Occipital lobe (tissue), 1 donor: ENCODE measurements at regions not wholly inside any gene's neighbourhood (a gene's known extent, or its start where the extent isn't known, plus 50 kb on each side); places are given as distances from the start of the nearest gene placed in this dataset.
"Not testable (repeated sequence)": the region's sequence is repeated elsewhere in the genome, so short reads cannot be mapped to it uniquely, and the experiment has no call there.

Experiments
- DNase-seq: peaks from one replicate; lab custom pipeline; 2025; lab: John Stamatoyannopoulos, UW

DNA sequence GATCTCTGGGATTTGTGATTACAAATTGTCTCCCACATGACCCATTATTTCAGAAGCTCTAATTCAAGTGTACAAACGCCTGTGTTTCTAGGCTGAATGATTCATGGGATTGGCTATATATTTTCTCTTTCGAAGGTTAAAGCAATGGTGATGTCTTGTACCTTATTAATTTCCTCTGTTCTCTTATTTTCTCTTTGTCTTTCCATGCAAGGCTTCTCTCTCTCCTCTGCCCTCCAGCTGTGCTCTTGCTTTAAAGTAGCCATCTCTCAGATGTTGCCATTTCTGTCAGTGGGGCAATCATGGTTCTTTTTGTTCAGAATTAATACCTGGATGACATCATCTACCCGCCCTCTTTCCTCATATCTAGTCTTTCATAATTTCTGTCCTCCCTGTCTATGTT is 184.3 kb upstream of the ATP10B start:
- no peak for DNase-seq

DNA sequence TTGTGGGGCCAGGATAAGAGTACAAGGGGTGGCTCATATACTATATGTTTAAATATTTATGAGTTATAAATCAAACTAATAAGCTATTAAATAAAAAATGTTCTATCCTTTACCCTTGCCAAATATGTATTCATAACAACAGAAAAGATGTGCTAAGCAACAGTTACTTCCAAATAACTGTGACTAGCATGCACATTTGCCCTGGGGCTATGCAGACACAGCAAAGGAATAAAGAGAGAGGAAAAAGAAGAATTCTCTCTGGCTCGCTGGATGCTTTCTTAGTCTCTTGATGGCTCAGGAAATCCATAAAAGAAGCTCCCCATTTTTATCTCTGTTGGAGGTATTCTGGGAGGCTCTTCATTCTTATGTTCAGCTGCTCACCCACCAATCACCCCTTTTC is 182.4 kb upstream of the ATP10B start:
- DNase-seq = no peak

DNA sequence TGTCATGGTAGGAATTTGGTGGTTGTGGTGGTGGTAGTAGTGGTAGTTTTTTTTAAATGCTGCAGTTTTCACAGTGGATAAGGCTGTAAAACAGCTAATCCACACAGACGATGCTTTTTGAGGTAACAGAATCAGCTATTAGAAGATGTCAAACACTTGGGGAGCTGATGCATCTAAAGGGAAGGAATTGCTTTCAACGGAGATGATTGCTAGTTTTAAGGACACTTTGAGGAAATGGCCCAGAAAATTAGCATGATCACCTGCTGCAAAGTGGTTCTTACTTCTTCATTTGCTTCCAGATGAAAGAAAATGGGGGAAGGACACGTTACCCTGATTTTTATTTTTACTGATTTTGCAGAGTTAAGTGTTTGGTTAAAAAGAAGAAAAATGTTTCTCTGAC is 178.2 kb upstream of the ATP10B start:
- DNase-seq = no peak

DNA sequence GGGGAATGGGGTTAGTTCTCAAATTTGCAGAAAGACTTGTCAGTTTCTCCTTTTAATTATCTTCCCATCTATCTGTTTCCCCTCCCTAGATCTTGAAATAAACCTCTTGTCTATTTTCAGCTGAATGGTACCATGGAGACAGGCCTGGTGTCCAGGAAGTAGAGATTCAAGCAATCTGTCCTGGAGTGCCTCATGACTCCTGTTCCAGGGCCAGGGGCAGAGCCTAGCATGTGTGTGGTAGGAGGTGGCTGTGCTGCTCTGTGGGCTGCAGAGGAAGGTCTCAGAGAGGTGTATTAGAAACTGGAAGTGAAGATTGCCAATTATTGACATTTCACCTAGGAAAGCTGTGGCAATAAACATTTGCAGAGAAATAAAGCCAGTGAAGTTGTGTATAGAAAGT is 175.8 kb upstream of the ATP10B start:
- no peak for DNase-seq

DNA sequence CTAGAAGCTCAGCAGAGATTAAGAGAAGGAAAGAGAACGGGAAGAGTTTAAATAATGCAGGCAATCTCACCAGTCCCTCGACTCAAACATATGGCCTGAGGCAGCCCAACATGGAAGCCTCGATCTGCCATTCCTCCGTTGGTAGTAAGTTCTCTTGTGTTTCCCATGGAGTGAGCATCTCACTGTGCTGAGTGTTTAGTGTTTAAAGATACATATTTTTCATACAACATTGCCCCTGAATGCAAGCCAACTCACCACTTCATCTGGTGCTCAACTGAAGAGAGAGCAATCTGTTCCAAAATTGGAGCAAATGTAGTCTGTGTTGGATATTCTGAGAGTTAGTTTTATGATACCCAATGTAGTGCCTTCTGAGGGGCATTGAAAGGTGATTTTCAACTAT is 171.5 kb upstream of the ATP10B start:
- DNase-seq = no peak

DNA sequence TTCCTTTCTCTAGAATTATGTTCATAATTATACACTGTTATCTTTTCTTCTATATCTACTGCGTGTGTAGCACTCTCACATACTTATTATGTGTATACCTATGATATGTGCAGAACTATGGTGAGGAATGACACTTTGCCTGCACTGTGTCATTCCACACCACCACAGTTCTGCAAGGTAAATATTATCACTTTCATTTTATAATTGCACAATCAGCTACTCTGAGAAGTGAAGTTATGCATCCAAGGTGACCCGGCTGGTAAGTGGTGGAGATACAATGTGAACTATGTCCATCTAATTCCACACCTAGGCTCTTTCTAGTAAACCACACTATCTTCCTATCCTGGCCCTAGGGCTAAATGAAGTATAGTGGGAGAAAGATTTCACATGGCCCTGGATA is 170.1 kb upstream of the ATP10B start:
- no peak for DNase-seq

DNA sequence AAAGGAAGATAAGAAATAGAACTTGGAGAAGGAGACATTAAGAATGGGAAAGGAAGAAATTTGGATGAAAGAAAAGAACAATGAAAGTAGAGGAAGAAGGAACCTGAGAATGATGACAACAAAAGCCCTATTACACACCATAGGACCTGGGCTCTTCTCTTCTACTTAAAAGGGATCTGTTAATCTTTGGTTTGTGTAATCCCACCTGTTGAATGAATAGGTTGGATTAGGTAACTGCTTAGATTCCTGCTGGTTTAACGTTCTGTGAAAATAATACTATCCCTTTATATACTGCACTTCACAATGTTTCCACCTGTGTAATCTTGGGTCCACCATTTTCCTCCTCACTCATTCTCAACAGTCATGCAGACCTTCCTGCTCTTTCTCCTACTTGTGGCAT is 157.8 kb upstream of the ATP10B start:
- DNase-seq = no peak

DNA sequence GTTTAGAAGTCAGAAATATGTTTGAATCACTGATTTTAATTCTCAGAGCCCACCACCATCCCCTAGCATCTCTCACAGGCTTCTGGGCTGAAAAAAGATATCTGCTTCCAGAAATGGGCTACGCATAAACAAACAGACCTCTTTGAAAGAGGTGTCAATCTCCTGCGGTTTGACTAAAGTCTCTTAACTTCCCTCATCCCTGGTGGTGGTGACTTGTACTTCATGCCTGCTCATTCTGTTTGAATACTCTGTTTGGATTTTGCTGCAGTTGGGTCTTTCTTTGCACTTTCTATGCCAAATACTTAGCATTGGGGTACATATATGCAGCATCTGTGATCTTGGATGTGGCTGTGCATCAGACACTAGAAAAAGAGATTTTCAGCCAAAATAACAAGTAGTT is 157.2 kb upstream of the ATP10B start:
- DNase-seq = no peak

DNA sequence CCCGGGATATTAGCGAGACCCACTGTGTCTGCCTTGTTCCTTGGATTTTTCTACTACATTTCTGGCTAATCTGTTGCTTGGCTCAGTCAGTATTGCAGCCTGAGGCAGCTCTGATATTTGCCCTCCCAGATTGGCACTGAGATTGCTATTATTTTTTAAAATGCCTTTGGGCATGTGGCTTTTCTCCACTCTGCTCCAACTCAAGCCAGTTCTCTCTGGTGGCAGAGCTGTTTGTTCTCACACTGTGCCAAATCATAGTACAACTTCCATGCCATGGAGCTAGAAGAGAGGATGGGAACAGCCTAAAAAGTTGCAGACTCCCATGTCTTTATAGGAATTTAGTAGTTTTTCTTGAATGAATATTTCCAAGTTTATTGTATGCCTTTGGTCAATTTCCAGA is 155.9 kb upstream of the ATP10B start:
- DNase-seq = no peak

DNA sequence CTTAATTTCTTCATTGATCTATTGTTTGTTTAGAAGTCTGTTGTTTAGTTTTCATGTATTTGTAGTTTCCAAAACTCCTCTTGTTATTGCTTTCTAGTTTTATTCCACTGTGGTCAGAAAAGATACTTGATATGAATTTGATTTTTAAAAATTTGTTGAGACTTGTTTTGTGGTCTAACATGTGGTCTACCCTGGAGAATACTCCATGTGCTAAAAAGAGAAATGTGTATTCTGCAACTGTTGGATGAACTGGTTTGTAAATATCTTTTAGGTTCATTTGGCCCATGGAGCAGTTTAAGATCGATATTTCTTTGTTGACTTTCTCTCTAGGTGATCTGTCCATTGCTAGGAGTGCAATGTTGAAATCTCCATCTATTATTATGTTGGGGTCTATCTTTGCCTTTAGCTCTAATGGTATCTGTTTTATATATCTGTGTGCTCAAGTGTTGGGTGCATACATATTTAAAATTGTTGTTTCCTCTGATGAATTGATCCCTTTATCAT is 150.6 kb upstream of the ATP10B start:
- no peak for DNase-seq

DNA sequence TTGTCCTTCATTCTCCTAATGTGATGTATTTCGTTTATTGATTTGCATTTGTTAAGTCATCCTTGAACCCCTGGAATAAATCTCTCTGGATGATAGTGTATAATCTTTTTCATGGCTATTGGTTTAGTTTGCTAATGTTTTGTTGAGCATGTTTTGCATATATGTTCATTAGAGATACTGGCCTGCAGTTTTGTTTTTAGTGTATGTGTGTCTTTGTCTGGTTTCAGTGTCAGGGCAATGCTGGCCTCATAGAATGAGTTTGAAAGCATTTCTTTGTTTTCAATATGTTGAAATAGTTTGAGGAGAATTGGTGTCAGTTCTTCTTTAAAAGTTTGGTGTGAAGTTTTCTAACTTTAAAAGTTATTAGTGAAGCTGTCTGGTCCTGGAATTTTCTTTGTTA is 149.6 kb upstream of the ATP10B start:
- DNase-seq = no peak

DNA sequence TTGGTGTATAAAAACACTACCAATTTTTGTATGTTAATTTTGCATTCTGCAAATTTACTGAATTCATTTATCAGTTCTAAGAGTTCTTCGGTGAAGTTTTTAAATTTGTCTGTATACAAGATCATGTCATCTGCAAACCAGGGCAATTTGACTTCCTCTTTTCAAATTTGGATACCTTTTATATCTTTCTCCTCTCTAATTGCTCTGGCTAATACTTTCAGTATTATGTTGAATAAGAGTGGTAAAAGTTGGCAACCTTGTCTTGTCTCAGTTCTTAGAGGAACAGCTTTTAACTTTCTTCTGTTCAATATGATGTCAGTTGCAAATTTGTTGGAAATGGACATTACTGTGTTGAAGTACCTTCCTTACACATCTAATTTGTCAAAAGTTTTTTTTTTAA is 149.1 kb upstream of the ATP10B start:
- not testable (repeated sequence) for DNase-seq

DNA sequence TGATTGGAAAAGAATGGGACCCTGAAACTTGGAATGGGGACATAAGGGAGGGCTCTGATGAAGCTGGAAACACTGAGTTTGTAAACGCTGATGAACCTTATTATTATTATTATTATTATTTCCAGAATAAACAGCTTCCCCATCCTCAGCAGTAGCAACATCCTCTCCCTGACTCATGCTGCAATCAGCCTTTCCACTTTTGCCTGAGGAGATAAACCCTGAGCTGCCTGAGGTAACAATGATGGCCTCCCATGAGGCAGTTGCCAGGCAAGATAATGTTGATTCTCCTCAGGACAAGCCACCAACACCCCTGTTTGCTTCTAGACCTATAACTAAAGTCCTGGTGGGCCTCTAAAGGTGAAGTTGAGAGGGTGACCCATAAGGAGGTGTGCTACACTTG is 139.2 kb upstream of the ATP10B start:
- DNase-seq = no peak

DNA sequence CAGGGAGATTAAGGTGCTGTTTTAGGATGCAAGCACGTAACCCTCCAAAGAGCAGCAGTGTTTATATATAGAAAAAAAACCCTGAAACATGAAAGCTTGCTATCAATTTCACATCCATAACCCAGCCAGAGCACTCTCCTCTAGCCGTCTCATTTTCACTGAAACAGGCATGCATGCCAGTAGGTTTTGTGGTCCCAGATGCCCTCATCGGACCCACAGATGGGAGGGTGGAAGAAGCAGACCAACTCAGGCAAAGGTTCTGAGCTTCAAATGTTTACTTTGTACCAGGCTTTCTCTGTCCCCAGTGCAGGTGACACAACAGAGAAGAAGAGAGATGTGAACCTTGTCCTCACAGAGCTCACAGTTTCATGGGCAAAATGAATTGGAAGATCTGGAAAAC is 127.4 kb upstream of the ATP10B start:
- no peak for DNase-seq

DNA sequence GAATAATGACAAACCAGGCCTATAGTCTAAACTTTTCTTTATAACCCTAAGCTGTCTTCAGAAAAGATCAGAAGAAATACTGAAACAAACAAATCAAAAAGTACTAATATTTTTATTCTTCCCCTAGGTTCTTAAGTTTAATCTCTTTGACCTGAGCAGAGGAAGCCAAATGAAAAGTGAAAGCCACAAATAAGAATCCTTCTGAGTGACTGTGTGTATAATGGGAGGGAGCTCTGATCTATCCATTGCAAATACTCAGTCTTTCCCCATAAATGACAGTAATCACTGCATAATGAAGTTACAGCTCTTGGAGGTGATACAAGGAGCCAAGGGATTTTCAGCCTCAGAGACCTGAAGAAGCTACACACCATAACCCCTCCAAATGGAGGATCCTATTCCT is 126.9 kb upstream of the ATP10B start:
- DNase-seq = no peak

DNA sequence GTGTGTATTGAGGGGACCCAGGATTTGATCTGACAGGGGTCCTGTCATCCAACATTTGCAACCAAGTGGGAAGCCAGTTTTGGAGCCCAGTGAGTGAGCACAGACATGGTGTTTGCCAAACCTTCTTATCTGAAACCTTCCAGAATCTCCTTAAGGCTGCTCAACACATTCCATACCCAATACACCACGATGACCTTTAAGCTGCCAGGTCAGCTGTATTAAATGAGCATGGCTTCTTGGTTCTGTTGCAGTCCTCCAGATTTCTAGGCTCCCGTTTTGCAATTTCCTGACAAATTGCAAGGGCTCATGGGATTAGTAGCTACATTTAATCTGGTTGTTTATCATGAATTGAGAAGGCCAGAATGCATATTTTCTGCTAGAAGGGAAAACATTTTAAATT is 124.2 kb upstream of the ATP10B start:
- no peak for DNase-seq

DNA sequence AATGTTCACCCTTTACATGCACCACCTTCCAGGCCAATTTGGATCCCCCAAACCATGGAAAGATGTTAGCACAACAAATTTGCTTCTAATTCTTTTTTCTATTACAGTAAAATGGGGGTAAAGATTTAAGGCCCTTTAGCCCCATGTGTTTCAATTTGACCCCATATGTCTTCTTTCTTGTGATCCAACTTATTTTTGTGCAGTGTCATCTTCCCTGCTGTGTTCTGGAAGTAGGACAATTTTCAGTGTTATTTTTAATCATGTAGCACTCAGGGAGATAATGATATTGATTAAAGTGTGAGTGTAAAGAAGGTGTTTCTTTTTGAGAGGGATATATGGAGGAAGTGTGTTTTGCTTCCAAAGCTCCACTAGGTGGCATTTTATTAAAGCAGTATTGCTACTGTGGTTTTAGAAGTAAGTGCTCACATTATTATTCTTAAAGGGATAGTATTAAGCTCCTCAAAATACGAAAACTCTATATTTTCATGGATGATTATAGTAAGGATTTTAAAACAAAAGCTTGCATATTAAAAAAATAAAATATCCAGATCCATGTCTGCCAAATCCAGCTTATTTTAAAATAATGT is 118.7 kb upstream of the ATP10B start:
- no peak for DNase-seq

DNA sequence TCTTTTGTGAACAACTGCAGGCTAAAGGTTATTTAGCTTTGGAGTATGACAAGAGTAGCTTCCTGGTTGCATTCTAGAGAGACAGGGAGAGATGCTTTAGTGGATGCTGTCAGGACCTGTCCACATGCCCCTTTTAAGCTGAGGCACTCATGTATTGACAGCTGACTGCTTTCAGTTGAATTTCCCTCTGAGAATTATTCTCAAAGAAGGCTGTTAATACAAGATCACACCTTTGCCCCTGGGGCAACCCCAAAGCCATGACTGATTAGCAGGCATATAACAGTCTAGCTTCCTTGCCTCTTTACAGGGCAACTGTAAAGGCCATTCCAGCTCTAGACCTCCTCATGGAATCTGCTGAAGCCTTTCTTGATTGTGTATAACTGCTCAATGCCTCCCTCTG is 117.6 kb upstream of the ATP10B start:
- no peak for DNase-seq

DNA sequence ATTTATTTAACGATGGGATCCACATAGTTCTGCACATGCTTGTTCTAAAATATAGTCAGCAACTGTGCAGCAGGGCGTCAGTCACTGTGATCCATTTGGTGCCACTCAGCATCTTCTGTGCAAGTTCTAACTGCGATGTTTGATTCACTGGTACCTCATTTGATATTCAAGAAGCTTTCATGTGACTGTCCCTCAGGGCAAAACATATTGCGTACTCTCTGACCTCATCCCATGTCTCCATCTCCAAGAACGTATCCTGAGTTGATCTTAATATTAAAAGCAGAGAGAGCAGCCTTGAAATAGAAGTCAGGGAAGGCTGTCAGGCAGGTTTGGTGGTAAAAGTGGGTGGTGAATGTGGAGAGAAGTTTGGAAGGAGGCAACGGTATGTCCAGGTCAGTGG is 116.5 kb upstream of the ATP10B start:
- DNase-seq = no peak

DNA sequence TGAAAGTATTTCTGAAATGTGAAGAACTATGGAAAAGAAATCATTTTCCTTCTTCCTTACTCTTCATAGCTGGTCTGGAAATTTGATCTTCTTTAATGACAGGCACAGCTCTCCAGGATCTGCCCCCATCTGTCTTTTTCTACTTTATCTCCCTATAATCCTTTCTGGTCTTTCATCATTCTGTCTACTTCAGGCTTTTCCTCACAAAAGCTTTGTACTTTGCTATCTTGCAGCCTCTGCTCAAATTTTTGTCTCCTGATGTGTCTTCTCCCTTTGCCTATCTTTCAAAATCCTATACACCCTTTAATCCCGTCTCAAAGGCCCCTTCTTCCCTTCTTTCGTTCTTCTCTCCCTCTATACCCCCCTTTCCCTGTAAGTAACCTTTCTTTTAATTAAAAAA is 114.9 kb upstream of the ATP10B start:
- no peak for DNase-seq

DNA sequence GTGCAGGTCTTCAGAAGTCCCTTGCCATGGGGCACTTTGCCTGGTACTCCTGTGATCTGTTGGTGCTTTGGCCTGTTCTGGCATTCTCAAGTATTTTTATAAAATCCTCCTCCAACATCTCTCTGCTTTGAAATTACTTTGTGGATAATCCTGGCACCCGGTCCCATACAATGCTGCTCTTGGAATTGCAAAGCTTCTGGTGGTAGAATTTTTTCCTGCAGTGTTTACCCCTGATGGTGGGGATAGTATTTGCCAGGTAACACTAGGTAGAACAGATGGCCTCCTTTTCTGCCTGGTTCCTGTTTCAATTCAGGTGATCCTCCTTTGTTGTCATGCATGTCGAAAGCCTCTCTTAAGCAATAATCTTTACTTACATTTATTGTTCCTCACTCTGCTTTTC is 109.8 kb upstream of the ATP10B start:
- no peak for DNase-seq

DNA sequence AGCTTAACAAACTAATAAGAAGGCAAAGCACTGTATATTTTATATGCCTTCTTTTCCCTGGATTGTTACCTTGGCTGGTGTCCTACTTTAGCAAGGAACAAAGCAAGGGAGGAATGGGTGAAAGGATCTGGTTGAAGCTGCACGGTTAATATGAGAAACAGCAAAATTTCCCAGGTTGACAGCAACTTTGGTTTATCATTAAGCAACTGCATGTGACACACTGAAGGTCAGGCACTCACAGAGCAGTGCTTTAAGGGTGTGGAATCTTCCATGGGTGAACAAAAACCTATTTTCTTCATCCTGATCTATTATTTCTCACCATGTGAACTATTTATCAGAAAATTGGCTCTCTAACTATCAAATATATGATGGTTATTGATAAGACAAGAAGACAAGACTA is 109.0 kb upstream of the ATP10B start:
- no peak for DNase-seq

DNA sequence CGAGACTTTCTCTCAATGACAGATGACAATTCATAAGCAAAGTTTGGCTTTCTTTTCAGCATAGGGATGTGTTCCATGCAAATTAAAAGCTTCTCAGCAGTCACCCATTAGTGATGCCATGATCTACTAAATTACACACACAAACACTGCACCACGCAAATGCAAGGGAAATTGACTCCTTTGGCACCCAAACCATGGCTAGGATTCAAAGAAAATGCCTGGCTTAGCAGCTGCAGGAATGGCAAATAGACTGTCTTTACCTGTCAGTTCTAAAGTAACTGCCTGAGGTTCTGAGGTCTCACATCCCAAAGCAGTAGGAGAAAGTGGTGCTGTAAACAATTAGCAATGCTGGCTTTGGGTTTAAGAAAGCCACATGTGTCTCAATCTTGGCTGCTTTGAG is 108.6 kb upstream of the ATP10B start:
- DNase-seq = no peak

DNA sequence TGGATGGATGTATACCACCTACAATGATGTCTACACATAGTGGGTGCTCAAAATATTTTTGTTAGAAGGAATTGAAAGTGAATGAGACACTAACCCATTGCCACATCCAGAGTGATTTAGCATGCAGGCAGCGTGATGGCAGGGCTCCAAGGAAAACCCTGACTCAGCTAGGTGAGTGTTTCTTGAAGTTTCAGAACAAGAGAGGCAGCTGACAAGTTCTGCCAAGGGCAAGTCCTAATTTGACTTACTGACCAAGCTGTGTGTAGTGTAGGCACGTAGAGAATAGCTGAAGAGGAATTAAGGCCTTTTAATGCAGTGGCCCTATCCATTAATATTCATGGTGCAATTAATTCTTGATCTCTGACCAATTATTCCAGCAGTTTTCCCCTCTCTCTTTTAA is 107.8 kb upstream of the ATP10B start:
- no peak for DNase-seq
